DND-41 (cell line): ENCODE measurements at regions not wholly inside any gene's neighbourhood (a gene's known extent, or its start where the extent isn't known, plus 50 kb on each side); places are given as distances from the start of the nearest gene placed in this dataset.

Experiments
- CTCF ChIP-seq: IDR thresholded peaks from 2 replicates; pipeline ENCODE4 v1.5.1; 2012; ENCODE audit warnings: borderline replicate concordance, low read length, moderate library complexity, mild to moderate bottlenecking; ENCODE audit not compliant: poor library complexity, severe bottlenecking; ENCODE audit errors: extremely low read depth
- EZH2 ChIP-seq: IDR thresholded peaks from 3 replicates; pipeline ENCODE4 v1.6.1; 2012; ENCODE audit warnings: borderline replicate concordance, low read depth, mild to moderate bottlenecking, moderate library complexity, low read length, inconsistent platforms; ENCODE audit not compliant: severe bottlenecking

GRCh38 chr18:68623342-68623741, 91.6 kb downstream of the TMX3 start:
- TF ChIP-seq CTCF (peak; percentile 62), EZH2 (no peak)
